OCI-LY1 (cell line): ENCODE measurements at regions not wholly inside any gene's neighbourhood (a gene's known extent, or its start where the extent isn't known, plus 50 kb on each side); places are given as distances from the start of the nearest gene placed in this dataset.
A peak's percentile ranks its signal among the peaks of the same experiment; 100 is the strongest.

ENCODE experiments used
- H2AFZ ChIP-seq: fragments of 200-600 bp; sonication (generic), shearing (Covaris generic); 2 replicates; pipeline ENCODE4 v1.6.0; 2014; ENCODE audit warnings: antibody characterized with exemption, mild to moderate bottlenecking, low read length
- H3F3A ChIP-seq: fragments of 200-600 bp; sonication (generic), shearing (Covaris generic); 2 replicates; pipeline ENCODE4 v1.6.0; 2014; ENCODE audit warnings: mild to moderate bottlenecking, antibody characterized with exemption, low read length, moderate library complexity; ENCODE audit not compliant: insufficient read depth
- H3K27ac ChIP-seq: fragments of 200-600 bp; sonication (generic); 2 replicates; pipeline ENCODE4 v1.5.1; 2014; ENCODE audit warnings: low read length, mixed run types, mild to moderate bottlenecking, low read depth; ENCODE audit not compliant: poor library complexity, severe bottlenecking
- H3K27me3 ChIP-seq: fragments of 200-600 bp; sonication (generic); 2 replicates; pipeline ENCODE4 v1.6.0; 2014; ENCODE audit warnings: antibody characterized with exemption, mild to moderate bottlenecking, low read length, moderate library complexity; ENCODE audit not compliant: insufficient read depth
- H3K36me3 ChIP-seq: fragments of 200-600 bp; sonication (generic); 2 replicates; pipeline ENCODE4 v1.6.1; 2014; ENCODE audit warnings: mild to moderate bottlenecking, antibody characterized with exemption, low read length, moderate library complexity, mixed read lengths; ENCODE audit not compliant: insufficient read depth
- H3K4me1 ChIP-seq: fragments of 200-600 bp; sonication (generic); 2 replicates; pipeline ENCODE4 v1.5.1; 2014; ENCODE audit warnings: mild to moderate bottlenecking, low read length, moderate library complexity; ENCODE audit not compliant: insufficient read depth, severe bottlenecking
- H3K4me2 ChIP-seq: fragments of 200-600 bp; sonication (generic), shearing (Covaris generic); 2 replicates; pipeline ENCODE4 v1.6.1; 2014; ENCODE audit warnings: low read length
- H3K4me3 ChIP-seq: fragments of 200-600 bp; sonication (generic); 2 replicates; pipeline ENCODE4 v1.5.1; 2014; ENCODE audit warnings: low read length, low read depth, mild to moderate bottlenecking, mixed read lengths; ENCODE audit not compliant: poor library complexity, severe bottlenecking
- H3K79me2 ChIP-seq: fragments of 200-600 bp; shearing (Covaris generic); 2 replicates; pipeline ENCODE4 v1.6.1; 2016; ENCODE audit warnings: mixed run types, low read length, mixed read lengths; ENCODE audit not compliant: insufficient read depth
- H3K9ac ChIP-seq: fragments of 200-600 bp; sonication (generic), shearing (Covaris generic); 2 replicates; pipeline ENCODE4 v1.6.1; 2014; ENCODE audit warnings: mild to moderate bottlenecking, low read length, mixed read lengths
- H3K9me2 ChIP-seq: fragments of 200-600 bp; sonication (generic), shearing (Covaris generic); 2 replicates; pipeline ENCODE4 v1.6.1; 2014; ENCODE audit warnings: low read depth, mild to moderate bottlenecking, low read length, mixed read lengths
- H3K9me3 ChIP-seq: fragments of 200-600 bp; shearing (Covaris generic); 2 replicates; pipeline ENCODE4 v1.6.1; 2014; ENCODE audit warnings: low read length, mixed read lengths
- H4K20me1 ChIP-seq: fragments of 200-600 bp; sonication (generic), shearing (Covaris generic); 2 replicates; pipeline ENCODE4 v1.6.0; 2016; ENCODE audit warnings: mild to moderate bottlenecking, low read length; ENCODE audit not compliant: insufficient read depth
- EZH2 ChIP-seq: fragments of 200-600 bp; sonication (generic), shearing (Covaris generic); IDR thresholded peaks from 2 replicates; pipeline ENCODE4 v1.8.0; 2017; ENCODE audit warnings: borderline replicate concordance, mixed run types, mild to moderate bottlenecking, antibody characterized with exemption, low read length, moderate library complexity, mixed read lengths
- TF ChIP-seq, protein P1 (sequence below): fragments of 200-600 bp; sonication (generic), shearing (Covaris generic); IDR thresholded peaks from 2 replicates; pipeline ENCODE4 v1.5.1; 2017; ENCODE audit warnings: mild to moderate bottlenecking, antibody characterized with exemption, low read length, moderate library complexity, mixed read lengths

DNA sequence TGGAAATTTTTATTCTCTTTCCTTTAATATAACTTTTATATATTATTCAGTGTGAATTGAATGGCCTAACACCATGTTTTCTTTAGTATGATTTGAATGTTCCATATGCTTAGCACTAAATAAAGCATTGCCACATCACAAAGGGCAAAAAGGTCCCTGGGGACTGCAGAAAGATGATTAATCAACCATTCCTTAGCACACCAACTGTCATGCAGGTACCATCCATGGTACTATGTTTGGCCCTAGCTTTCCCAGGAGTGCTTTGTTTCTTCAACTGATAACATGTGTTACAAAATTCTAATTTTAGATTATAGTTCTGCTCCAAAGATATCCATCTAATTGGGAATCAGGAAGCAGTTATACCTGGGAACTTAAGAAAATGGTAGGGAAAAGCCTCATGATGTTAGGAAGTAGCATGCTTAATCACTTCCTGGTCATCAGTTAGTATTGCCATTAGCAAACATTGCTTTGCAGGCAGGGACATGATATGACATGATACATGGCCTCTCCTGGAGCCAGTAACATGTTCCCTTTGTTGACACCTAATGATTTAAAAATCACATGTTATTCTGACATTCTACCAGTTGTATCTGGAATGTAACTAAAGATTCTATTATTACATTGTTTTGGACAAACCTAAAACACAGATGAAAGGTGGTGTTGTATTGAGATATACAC lies 712.6 kb upstream of the GBE1 start:
- no peak overlapping the region for H3K4me2 ChIP-seq
- 0 out of 2 replicates have a peak, but pooled peaks cover 2% of the 10 kb centered on the region for H3K9me3 ChIP-seq
- H3K36me3 ChIP-seq: no peaks in the 10 kb centered on the region
- H3K79me2 ChIP-seq: no peaks in the 10 kb centered on the region
- no peak overlapping the region for H3K9ac ChIP-seq
- no peak overlapping the region for H3K4me3 ChIP-seq
- H3K9me2 ChIP-seq: no peaks in the 10 kb centered on the region
- H3K27ac ChIP-seq: no peak overlapping the region
- TF ChIP-seq EZH2: no peak
- TF ChIP-seq, protein P1, sequence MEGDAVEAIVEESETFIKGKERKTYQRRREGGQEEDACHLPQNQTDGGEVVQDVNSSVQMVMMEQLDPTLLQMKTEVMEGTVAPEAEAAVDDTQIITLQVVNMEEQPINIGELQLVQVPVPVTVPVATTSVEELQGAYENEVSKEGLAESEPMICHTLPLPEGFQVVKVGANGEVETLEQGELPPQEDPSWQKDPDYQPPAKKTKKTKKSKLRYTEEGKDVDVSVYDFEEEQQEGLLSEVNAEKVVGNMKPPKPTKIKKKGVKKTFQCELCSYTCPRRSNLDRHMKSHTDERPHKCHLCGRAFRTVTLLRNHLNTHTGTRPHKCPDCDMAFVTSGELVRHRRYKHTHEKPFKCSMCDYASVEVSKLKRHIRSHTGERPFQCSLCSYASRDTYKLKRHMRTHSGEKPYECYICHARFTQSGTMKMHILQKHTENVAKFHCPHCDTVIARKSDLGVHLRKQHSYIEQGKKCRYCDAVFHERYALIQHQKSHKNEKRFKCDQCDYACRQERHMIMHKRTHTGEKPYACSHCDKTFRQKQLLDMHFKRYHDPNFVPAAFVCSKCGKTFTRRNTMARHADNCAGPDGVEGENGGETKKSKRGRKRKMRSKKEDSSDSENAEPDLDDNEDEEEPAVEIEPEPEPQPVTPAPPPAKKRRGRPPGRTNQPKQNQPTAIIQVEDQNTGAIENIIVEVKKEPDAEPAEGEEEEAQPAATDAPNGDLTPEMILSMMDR: no peak
- no peaks in the 10 kb centered on the region for H3K4me1 ChIP-seq
- no peaks in the 10 kb centered on the region for H3F3A ChIP-seq
- H3K27me3 ChIP-seq: no peaks in the 10 kb centered on the region
- H2AFZ ChIP-seq: no peak overlapping the region
- H4K20me1 ChIP-seq: no peaks in the 10 kb centered on the region

DNA sequence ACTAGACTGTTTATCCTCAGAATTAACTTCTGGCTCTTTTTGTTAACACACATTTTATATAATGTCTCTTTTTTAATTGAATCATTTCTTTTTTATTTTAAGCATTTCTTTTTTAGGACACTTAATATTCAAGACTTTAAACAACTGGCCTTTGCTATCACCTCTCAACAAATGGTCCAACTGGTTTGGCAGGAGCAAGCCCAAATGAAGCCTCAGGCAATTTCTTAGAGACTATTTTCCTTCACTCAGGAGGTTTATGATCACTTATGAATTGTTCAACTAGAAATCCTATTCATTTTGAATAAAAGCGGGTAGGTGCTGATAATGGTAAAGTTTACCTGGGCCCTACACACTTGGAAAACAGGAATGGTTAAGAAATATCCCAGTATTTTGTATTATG lies 705.6 kb upstream of the GBE1 start:
- Histone ChIP-seq H3K9me3 (0 out of 2 replicates have a peak, but pooled peaks cover under 1% of the 10 kb centered on the region), H3K79me2 (no peaks in the 10 kb centered on the region), H3K36me3 (no peaks in the 10 kb centered on the region), H2AFZ (no peak overlapping the region), H3K4me3 (no peak overlapping the region), H3F3A (no peaks in the 10 kb centered on the region), H3K9ac (no peak overlapping the region), H3K9me2 (no peaks in the 10 kb centered on the region), H4K20me1 (no peaks in the 10 kb centered on the region), H3K4me2 (no peak overlapping the region), H3K27ac (no peak overlapping the region), H3K27me3 (no peaks in the 10 kb centered on the region), H3K4me1 (peaks cover 14% of the 10 kb centered on the region)
- TF ChIP-seq, protein P1: no peak
- TF ChIP-seq EZH2: no peak

DNA sequence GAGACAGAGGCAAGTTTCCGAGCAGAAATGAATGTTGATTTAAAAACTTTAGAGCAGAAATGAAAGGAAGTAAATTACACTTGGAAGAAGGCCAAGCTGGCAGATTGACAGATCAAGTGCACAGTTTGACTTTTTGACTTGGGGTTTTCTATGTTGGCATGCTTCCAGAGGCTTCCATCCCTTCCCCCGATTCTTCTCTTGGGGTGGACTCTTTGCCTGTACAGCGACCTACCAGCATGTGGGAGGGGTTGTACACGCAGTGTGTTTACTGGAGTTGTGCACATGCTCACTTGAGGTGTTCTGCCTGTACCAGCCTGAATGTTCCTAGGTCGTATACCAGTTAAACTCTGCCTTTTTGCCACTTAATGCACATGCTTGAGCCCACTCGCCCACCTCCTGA lies 701.5 kb upstream of the GBE1 start:
- Histone ChIP-seq H2AFZ (0 out of 2 replicates have a peak overlapping the region, but pooled peaks have one; percentile 34), H3K4me1 (peaks cover 17% of the 10 kb centered on the region), H3K27me3 (no peaks in the 10 kb centered on the region), H3K9me3 (no peaks in the 10 kb centered on the region), H3F3A (no peaks in the 10 kb centered on the region), H4K20me1 (no peaks in the 10 kb centered on the region), H3K36me3 (no peaks in the 10 kb centered on the region), H3K9ac (no peak overlapping the region), H3K4me2 (peak overlapping the region; percentile 37; the same call in 1 of the 2 replicates), H3K4me3 (no peak overlapping the region), H3K79me2 (no peaks in the 10 kb centered on the region), H3K27ac (peak overlapping the region; percentile 45), H3K9me2 (no peaks in the 10 kb centered on the region)
- TF ChIP-seq EZH2: no peak
- TF ChIP-seq, protein P1: no peak
